Loucy (cell line): ENCODE measurements at regions not wholly inside any gene's neighbourhood (a gene's known extent, or its start where the extent isn't known, plus 50 kb on each side); places are given as distances from the start of the nearest gene placed in this dataset.

Experiments
- H2AFZ ChIP-seq: fragments of 200-600 bp; sonication (generic); 2 replicates; pipeline ENCODE4 v1.6.0; 2016; ENCODE audit warnings: antibody characterized with exemption, mild to moderate bottlenecking, low read length, moderate library complexity
- H3F3A ChIP-seq: fragments of 200-600 bp; 2 replicates; pipeline ENCODE4 v1.6.0; 2016; ENCODE audit warnings: antibody characterized with exemption, low read depth, mild to moderate bottlenecking
- H3K27me3 ChIP-seq: fragments of 200-600 bp; sonication (generic); 2 replicates; pipeline ENCODE4 v1.6.1; 2014; ENCODE audit warnings: low read length, mild to moderate bottlenecking; ENCODE audit not compliant: insufficient read depth, poor library complexity, severe bottlenecking
- H3K36me3 ChIP-seq: fragments of 200-600 bp; sonication (generic); 2 replicates; pipeline ENCODE4 v1.6.1; 2016; ENCODE audit warnings: low read length; ENCODE audit not compliant: insufficient read depth
- H3K4me1 ChIP-seq: fragments of 200-600 bp; sonication (generic); 2 replicates; pipeline ENCODE4 v1.5.1; 2014; ENCODE audit warnings: low read length, mild to moderate bottlenecking; ENCODE audit not compliant: insufficient read depth, poor library complexity, severe bottlenecking
- H3K4me2 ChIP-seq: fragments of 200-600 bp; sonication (generic); 2 replicates; pipeline ENCODE4 v1.6.0; 2014; ENCODE audit warnings: antibody characterized with exemption, low read length, low read depth, mild to moderate bottlenecking; ENCODE audit not compliant: poor library complexity, severe bottlenecking
- H3K4me3 ChIP-seq: fragments of 200-600 bp; sonication (generic); 2 replicates; pipeline ENCODE4 v1.5.1; 2014; ENCODE audit warnings: low read length, mild to moderate bottlenecking, mixed read lengths; ENCODE audit not compliant: poor library complexity, severe bottlenecking
- H3K79me2 ChIP-seq: fragments of 200-600 bp; sonication (generic); 2 replicates; pipeline ENCODE4 v1.6.1; 2014; ENCODE audit warnings: low read length; ENCODE audit not compliant: insufficient read depth
- H3K9ac ChIP-seq: fragments of 200-600 bp; sonication (generic); 2 replicates; pipeline ENCODE4 v1.6.0; 2014; ENCODE audit warnings: mild to moderate bottlenecking, low read depth, low read length, moderate library complexity; ENCODE audit not compliant: poor library complexity, severe bottlenecking
- H3K9me2 ChIP-seq: fragments of 200-600 bp; sonication (generic); replicated peaks from 2 replicates; pipeline ENCODE4 v1.6.1; 2016; ENCODE audit warnings: low read depth, low read length, mixed read lengths
- H3K9me3 ChIP-seq: fragments of 200-600 bp; sonication (generic); 2 replicates; pipeline ENCODE4 v1.6.1; 2014; ENCODE audit warnings: mild to moderate bottlenecking, antibody characterized with exemption, low read length, low read depth; ENCODE audit not compliant: insufficient read depth
- H4K20me1 ChIP-seq: fragments of 200-600 bp; sonication (generic); 2 replicates; pipeline ENCODE4 v1.6.0; 2014; ENCODE audit warnings: antibody characterized with exemption, low read length, mild to moderate bottlenecking; ENCODE audit not compliant: insufficient read depth, poor library complexity, severe bottlenecking
- EZH2phosphoT487 ChIP-seq: fragments of 200-600 bp; IDR thresholded peaks from 2 replicates; pipeline ENCODE4 v1.6.1; 2018; ENCODE audit warnings: antibody characterized with exemption, mild to moderate bottlenecking, moderate library complexity, borderline replicate concordance
- TF ChIP-seq, protein P1 (sequence below): fragments of 200-600 bp; sonication (generic); conservative IDR thresholded peaks from 2 replicates; pipeline ENCODE4 v1.5.1; 2014; ENCODE audit warnings: mild to moderate bottlenecking, antibody characterized with exemption, low read length

DNA sequence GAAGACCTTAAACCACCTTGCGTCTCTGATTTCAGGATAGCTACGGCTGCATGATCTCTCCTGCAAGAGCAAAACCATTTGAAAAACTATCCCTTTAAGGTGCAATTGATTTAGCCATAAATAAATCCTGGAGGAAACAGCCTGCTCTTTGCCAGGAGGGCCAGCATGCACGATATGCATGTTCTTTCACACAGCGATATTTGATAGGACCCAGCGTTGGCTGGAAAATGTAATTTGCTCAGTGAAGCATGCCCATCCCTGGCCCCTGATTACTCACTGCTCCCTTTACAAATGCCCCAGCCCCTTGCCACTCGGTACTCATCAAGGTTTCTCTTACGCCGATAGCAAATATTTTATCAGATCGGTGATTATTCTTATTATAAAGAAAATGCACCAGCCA lies 315.4 kb downstream of the CDH2 start:
- H3K9ac ChIP-seq, result no peak overlapping the region
- TF ChIP-seq, protein P1, sequence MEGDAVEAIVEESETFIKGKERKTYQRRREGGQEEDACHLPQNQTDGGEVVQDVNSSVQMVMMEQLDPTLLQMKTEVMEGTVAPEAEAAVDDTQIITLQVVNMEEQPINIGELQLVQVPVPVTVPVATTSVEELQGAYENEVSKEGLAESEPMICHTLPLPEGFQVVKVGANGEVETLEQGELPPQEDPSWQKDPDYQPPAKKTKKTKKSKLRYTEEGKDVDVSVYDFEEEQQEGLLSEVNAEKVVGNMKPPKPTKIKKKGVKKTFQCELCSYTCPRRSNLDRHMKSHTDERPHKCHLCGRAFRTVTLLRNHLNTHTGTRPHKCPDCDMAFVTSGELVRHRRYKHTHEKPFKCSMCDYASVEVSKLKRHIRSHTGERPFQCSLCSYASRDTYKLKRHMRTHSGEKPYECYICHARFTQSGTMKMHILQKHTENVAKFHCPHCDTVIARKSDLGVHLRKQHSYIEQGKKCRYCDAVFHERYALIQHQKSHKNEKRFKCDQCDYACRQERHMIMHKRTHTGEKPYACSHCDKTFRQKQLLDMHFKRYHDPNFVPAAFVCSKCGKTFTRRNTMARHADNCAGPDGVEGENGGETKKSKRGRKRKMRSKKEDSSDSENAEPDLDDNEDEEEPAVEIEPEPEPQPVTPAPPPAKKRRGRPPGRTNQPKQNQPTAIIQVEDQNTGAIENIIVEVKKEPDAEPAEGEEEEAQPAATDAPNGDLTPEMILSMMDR, result no peak
- TF ChIP-seq EZH2phosphoT487, result no peak
- no peaks in the 10 kb centered on the region for H3K9me2 ChIP-seq
- no peaks in the 10 kb centered on the region for H3K9me3 ChIP-seq
- H3F3A ChIP-seq, result no peaks in the 10 kb centered on the region
- no peak overlapping the region for H3K4me3 ChIP-seq
- no peaks in the 10 kb centered on the region for H4K20me1 ChIP-seq
- H3K4me2 ChIP-seq, result no peak overlapping the region
- no peaks in the 10 kb centered on the region for H3K27me3 ChIP-seq
- H2AFZ ChIP-seq, result no peak overlapping the region
- no peaks in the 10 kb centered on the region for H3K36me3 ChIP-seq
- peaks cover 6% of the 10 kb centered on the region for H3K4me1 ChIP-seq
- no peaks in the 10 kb centered on the region for H3K79me2 ChIP-seq

DNA sequence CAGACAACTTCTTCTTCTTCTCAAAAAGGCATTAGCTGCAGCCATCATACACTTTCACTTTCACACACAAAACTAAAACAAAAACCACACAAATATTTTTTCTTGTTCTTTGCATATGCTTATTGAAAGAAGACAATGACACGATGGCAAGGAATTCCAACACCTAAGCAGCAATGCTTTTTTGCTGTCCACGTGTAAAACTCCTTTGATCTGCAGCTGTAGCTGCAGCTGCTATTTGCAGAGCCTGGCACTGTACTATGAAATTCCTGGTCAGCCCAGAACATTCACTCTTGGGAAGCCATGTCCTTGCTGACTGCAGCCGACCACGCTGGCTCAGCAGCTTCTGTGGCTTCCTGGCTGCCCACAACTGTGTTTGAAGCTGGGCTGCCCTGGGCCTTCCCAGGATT lies 316.2 kb downstream of the CDH2 start:
- Histone ChIP-seq H3K4me3 (no peak overlapping the region), H3K9me2 (no peaks in the 10 kb centered on the region), H4K20me1 (no peaks in the 10 kb centered on the region), H3K36me3 (no peaks in the 10 kb centered on the region), H3F3A (no peaks in the 10 kb centered on the region), H3K79me2 (no peaks in the 10 kb centered on the region), H3K4me1 (peaks cover 6% of the 10 kb centered on the region), H3K9me3 (no peaks in the 10 kb centered on the region), H3K4me2 (peak overlapping the region; percentile 22), H3K27me3 (no peaks in the 10 kb centered on the region), H3K9ac (no peak overlapping the region), H2AFZ (0 out of 2 replicates have a peak overlapping the region, but pooled peaks have one; percentile 25)
- TF ChIP-seq EZH2phosphoT487, result no peak
- TF ChIP-seq, protein P1, result no peak

DNA sequence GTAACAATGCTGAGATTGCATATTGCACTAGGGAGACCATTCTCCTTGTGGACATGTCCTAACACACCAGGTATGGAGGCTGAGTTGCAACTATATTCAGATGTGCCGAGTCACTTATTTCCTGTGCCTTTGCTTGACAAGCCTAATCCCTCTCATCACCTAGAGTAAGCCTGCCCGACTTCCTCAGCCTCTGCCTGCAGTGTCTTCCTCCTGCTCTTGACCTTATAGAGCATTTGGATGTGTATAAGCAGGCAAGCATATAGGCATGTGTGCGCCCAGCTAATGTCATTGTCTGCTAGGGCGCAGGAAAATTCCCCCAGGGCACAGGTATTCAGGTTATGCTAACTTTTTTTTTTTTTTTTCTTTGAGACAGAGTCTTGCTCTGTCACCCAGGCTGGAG lies 316.9 kb downstream of the CDH2 start:
- Histone ChIP-seq H3K27me3 (no peaks in the 10 kb centered on the region), H3K4me1 (peaks cover 6% of the 10 kb centered on the region), H4K20me1 (no peaks in the 10 kb centered on the region), H2AFZ (no peak overlapping the region), H3K9ac (no peak overlapping the region), H3K36me3 (no peaks in the 10 kb centered on the region), H3F3A (no peaks in the 10 kb centered on the region), H3K4me3 (no peak overlapping the region), H3K4me2 (no peak overlapping the region), H3K79me2 (no peaks in the 10 kb centered on the region), H3K9me3 (no peaks in the 10 kb centered on the region), H3K9me2 (no peaks in the 10 kb centered on the region)
- TF ChIP-seq, protein P1, result no peak
- TF ChIP-seq EZH2phosphoT487, result no peak
